Epithelial cell of prostate (primary cell): ENCODE measurements at regions not wholly inside any gene's neighbourhood (a gene's known extent, or its start where the extent isn't known, plus 50 kb on each side); places are given as distances from the start of the nearest gene placed in this dataset.

Experiments
- DNase-seq: peaks from one replicate; pipeline ENCODE4 v3.0.0-alpha.2; 2011; ENCODE audit warnings: low read depth, low spot score
- H3K27ac ChIP-seq: fragments of 450-650 bp; 2 replicates; pipeline ENCODE4 v1.5.1; 2017; ENCODE audit warnings: mild to moderate bottlenecking

GRCh38 chr12:30006021-30006420 lies 222.3 kb upstream of the TMTC1 start:
- no peak overlapping the region for H3K27ac ChIP-seq
- no peak for DNase-seq

- H3K27ac ChIP-seq = no peak overlapping the region
These were observed 219.6 kb upstream of the TMTC1 start for GRCh38 chr12:30003321-30003720.

GRCh38 chr12:30002677-30003076 lies 218.9 kb upstream of the TMTC1 start:
- no peak for DNase-seq
- H3K27ac ChIP-seq = no peak overlapping the region

More at GRCh38 chr12:30003321-30003720, 219.6 kb upstream of the TMTC1 start:
- DNase-seq = no peak

- no peak overlapping the region for H3K27ac ChIP-seq
- no peak for DNase-seq
These were observed 216.7 kb upstream of the TMTC1 start for GRCh38 chr12:30000401-30000800.

- no peak for DNase-seq
- no peak overlapping the region for H3K27ac ChIP-seq
These were observed 213.3 kb upstream of the TMTC1 start for GRCh38 chr12:29996993-29997392.

- DNase-seq = no peak
- no peak overlapping the region for H3K27ac ChIP-seq
These were observed 208.6 kb upstream of the TMTC1 start for GRCh38 chr12:29992366-29992765.

- DNase-seq = no peak
These were observed 208.2 kb upstream of the TMTC1 start for GRCh38 chr12:29991924-29992323.

GRCh38 chr12:29990971-29991370 lies 207.2 kb upstream of the TMTC1 start:
- no peak overlapping the region for H3K27ac ChIP-seq
- DNase-seq = no peak

More at GRCh38 chr12:29991924-29992323, 208.2 kb upstream of the TMTC1 start:
- H3K27ac ChIP-seq = no peak overlapping the region

- DNase-seq = no peak
- H3K27ac ChIP-seq = no peak overlapping the region
These were observed 200.1 kb upstream of the TMTC1 start for GRCh38 chr12:29983851-29984250.

GRCh38 chr12:29980304-29980703 lies 196.6 kb upstream of the TMTC1 start:
- no peak overlapping the region for H3K27ac ChIP-seq
- no peak for DNase-seq

- H3K27ac ChIP-seq = no peak overlapping the region
- no peak for DNase-seq
These were observed 187.7 kb upstream of the TMTC1 start for GRCh38 chr12:29971446-29971845.

- no peak for DNase-seq
- no peak overlapping the region for H3K27ac ChIP-seq
These were observed 186.8 kb upstream of the TMTC1 start for GRCh38 chr12:29970501-29970900.

- no peak overlapping the region for H3K27ac ChIP-seq
- no peak for DNase-seq
These were observed 178.7 kb upstream of the TMTC1 start for GRCh38 chr12:29962276-29963035.

GRCh38 chr12:29961231-29961630 lies 177.5 kb upstream of the TMTC1 start:
- no peak overlapping the region for H3K27ac ChIP-seq
- no peak for DNase-seq

- no peak for DNase-seq
- H3K27ac ChIP-seq = no peak overlapping the region
These were observed 176.4 kb upstream of the TMTC1 start for GRCh38 chr12:29960122-29960521.

- no peak overlapping the region for H3K27ac ChIP-seq
- DNase-seq = no peak
These were observed 174.1 kb upstream of the TMTC1 start for GRCh38 chr12:29957835-29958234.

- no peak overlapping the region for H3K27ac ChIP-seq
- no peak for DNase-seq
These were observed 162.2 kb upstream of the TMTC1 start for GRCh38 chr12:29945904-29946303.

GRCh38 chr12:29944269-29945000 lies 160.7 kb upstream of the TMTC1 start:
- no peak overlapping the region for H3K27ac ChIP-seq
- no peak for DNase-seq

GRCh38 chr12:29943683-29944082 lies 159.9 kb upstream of the TMTC1 start:
- no peak for DNase-seq
- no peak overlapping the region for H3K27ac ChIP-seq

- no peak for DNase-seq
- no peak overlapping the region for H3K27ac ChIP-seq
These were observed 157.1 kb upstream of the TMTC1 start for GRCh38 chr12:29940811-29941210.

- DNase-seq = no peak
- no peak overlapping the region for H3K27ac ChIP-seq
These were observed 146.8 kb upstream of the TMTC1 start for GRCh38 chr12:29930503-29930902.

GRCh38 chr12:29929295-29929694 lies 145.6 kb upstream of the TMTC1 start:
- H3K27ac ChIP-seq = no peak overlapping the region

More at GRCh38 chr12:29929295-29929694, 145.6 kb upstream of the TMTC1 start:
- DNase-seq = no peak
